CD4-positive, alpha-beta T cell treated with Interleukin-10 for 1 hour (primary cell): ENCODE measurements at regions not wholly inside any gene's neighbourhood (a gene's known extent, or its start where the extent isn't known, plus 50 kb on each side); places are given as distances from the start of the nearest gene placed in this dataset.
"Not testable (repeated sequence)": the region's sequence is repeated elsewhere in the genome, so short reads cannot be mapped to it uniquely, and the experiment has no call there.

Experiments
- DNase-seq: peaks from one replicate; pipeline ENCODE4 v3.0.0-alpha.2; 2020

GRCh38 chr9:135343837-135344522 lies 135.6 kb upstream of the PPP1R26 start:
- peak; percentile 25 for DNase-seq

GRCh38 chr9:135344523-135344901 lies 135.1 kb upstream of the PPP1R26 start:
- no peak for DNase-seq

GRCh38 chr9:135344915-135345500 lies 134.6 kb upstream of the PPP1R26 start:
- no peak for DNase-seq

- no peak for DNase-seq
Observed at GRCh38 chr9:135345775-135346433, 133.7 kb upstream of the PPP1R26 start.

- no peak for DNase-seq
Observed at GRCh38 chr9:135346438-135347050, 133.0 kb upstream of the PPP1R26 start.

- no peak for DNase-seq
Observed at GRCh38 chr9:135347461-135347860, 132.1 kb upstream of the PPP1R26 start.

GRCh38 chr9:135348076-135348787 lies 131.3 kb upstream of the PPP1R26 start:
- DNase-seq = no peak

- no peak for DNase-seq
Observed at GRCh38 chr9:135348788-135349150, 130.8 kb upstream of the PPP1R26 start.

GRCh38 chr9:135349212-135350002 lies 130.2 kb upstream of the PPP1R26 start:
- DNase-seq = no peak

GRCh38 chr9:135350003-135350315 lies 129.6 kb upstream of the PPP1R26 start:
- no peak for DNase-seq

GRCh38 chr9:135353935-135354334 lies 125.6 kb upstream of the PPP1R26 start:
- DNase-seq = no peak

GRCh38 chr9:135355521-135356011 lies 124.0 kb upstream of the PPP1R26 start:
- no peak for DNase-seq

- no peak for DNase-seq
Observed at GRCh38 chr9:135356021-135356420, 123.6 kb upstream of the PPP1R26 start.

- no peak for DNase-seq
Observed at GRCh38 chr9:135356796-135357195, 122.8 kb upstream of the PPP1R26 start.

GRCh38 chr9:135357863-135358551 lies 121.6 kb upstream of the PPP1R26 start:
- DNase-seq = no peak

- no peak for DNase-seq
Observed at GRCh38 chr9:135358552-135358940, 121.0 kb upstream of the PPP1R26 start.

GRCh38 chr9:135359764-135360163 lies 119.8 kb upstream of the PPP1R26 start:
- no peak for DNase-seq

- no peak for DNase-seq
Observed at GRCh38 chr9:135360617-135361016, 119.0 kb upstream of the PPP1R26 start.

- not testable (repeated sequence) for DNase-seq
Observed at GRCh38 chr9:135361668-135362067, 117.9 kb upstream of the PPP1R26 start.

GRCh38 chr9:135363596-135363995 lies 116.0 kb upstream of the PPP1R26 start:
- DNase-seq = no peak

- DNase-seq = no peak
Observed at GRCh38 chr9:135365013-135365768, 114.4 kb upstream of the PPP1R26 start.
